ENCODE measurements at regions not wholly inside any gene's neighbourhood (a gene's known extent, or its start where the extent isn't known, plus 50 kb on each side); places are given as distances from the start of the nearest gene placed in this dataset.

Small RNA genes in the stretch of these regions (small RNA-seq; reads per million reads assigned to genes)
- 0 reads per million in 3 experiments for gene AC128716.1 (ENCODE audit: insufficient read depth in 2 of 3, insufficient read length in 3 of 3, low read depth in 2 of 3, low replicate concordance in 1 of 3)

Data from HepG2 (cell line).